ENCODE measurements at regions not wholly inside any gene's neighbourhood (a gene's known extent, or its start where the extent isn't known, plus 50 kb on each side); places are given as distances from the start of the nearest gene placed in this dataset.
A peak's percentile ranks its signal among the peaks of the same experiment; 100 is the strongest.
"Not testable (repeated sequence)": the region's sequence is repeated elsewhere in the genome, so short reads cannot be mapped to it uniquely, and the experiment has no call there.

- DNase-seq, result not testable (repeated sequence)
These were observed 209.3 kb upstream of the PRSS58 start for GRCh38 chr7:142467056-142467655.

DNA sequence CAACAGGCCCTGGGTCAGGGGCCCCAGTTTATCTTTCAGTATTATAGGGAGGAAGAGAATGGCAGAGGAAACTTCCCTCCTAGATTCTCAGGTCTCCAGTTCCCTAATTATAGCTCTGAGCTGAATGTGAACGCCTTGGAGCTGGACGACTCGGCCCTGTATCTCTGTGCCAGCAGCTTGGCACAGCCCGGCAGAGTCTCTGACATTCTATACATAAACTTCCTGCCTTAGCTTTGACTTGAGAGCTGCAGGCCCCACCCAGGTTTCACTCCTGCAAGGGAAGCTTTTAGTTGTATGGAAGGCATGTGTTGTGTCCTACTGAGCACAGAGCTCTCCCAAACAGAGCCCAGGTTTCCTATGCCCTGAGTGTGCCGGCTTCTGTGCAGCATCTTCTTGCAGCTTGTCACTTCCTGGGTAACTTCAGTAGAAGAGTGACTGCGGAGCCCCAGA is 205.6 kb upstream of the PRSS58 start:
- no peak for DNase-seq

GRCh38 chr7:142461437-142461836 is 203.6 kb upstream of the PRSS58 start:
- DNase-seq, result no peak

DNA sequence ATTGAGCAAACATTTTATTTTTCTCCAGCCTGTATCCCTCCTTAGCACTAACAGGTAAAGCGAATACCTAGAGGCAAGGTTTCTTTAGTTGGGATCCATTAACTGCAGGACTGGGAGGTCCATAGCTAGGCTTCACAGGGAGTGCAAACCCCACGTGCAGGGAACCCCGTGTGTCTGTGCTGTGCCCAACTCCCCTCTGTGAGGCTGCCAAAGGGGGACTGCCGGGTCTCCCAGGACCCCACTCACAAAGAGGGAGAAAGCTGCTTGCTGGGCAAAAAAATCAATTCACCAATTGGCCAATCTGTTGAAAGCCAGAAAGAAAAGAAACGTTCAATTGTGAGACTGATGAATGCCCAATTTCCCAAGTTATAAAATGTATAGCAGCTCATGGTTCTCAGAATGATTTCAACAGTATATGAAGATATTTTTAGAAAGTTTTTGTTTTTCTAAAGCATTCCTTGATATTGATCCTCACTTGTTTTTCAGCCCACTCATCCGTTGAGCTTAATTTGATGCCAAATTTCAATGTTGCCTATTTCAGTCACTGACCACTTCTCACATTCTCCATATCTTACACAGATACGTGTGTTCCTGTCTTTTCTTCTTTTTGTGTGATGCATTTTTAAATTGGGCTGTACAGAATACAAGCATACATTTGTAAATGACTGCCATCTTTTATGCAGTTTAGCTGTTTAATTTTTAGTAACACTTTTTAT is 202.7 kb upstream of the PRSS58 start:
- no peak for DNase-seq

GRCh38 chr7:142459551-142459963 is 201.7 kb upstream of the PRSS58 start:
- DNase-seq, result peak; percentile 58

DNA sequence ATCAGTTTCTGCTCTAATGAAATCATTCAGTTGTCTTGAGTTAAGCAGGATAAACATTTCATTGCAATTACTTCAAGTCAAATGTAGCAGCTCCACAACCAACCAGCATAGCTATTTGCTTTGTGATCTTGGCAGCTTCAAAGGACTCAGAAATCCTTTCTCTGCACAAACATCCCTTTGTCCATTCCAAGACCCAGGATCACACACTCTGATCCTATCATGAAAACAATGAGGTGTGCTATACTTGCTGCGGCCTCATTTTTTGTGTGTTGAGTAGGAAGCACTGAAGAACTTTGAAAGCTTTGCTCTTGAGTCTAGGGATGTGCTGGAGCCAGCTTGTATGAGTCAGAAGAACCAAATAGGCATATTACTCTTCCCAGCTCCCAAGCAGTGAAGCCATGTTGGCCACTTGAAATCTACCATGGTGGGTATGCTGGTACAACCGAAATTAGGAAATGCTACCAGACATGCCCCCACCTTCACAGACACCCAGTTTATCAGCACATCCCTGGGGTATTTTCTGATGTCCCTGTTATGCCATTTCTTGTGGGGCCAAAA is 199.4 kb upstream of the PRSS58 start:
- no peak for DNase-seq

DNA sequence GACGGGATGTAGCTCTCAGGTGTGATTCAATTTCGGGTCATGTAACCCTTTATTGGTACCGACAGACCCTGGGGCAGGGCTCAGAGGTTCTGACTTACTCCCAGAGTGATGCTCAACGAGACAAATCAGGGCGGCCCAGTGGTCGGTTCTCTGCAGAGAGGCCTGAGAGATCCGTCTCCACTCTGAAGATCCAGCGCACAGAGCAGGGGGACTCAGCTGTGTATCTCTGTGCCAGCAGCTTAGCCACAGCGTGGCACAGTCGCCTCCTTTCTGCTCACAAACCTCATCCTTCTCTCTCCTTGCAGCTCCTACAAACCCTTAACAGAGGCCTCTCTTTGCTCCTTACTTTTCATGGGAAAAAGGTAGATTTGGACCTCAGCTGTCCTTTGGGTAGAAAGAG is 197.5 kb upstream of the PRSS58 start:
- no peak for DNase-seq

GRCh38 chr7:142454862-142455261 is 197.0 kb upstream of the PRSS58 start:
- no peak for DNase-seq

- DNase-seq, result no peak
These were observed 194.9 kb upstream of the PRSS58 start for GRCh38 chr7:142452791-142453190.

DNA sequence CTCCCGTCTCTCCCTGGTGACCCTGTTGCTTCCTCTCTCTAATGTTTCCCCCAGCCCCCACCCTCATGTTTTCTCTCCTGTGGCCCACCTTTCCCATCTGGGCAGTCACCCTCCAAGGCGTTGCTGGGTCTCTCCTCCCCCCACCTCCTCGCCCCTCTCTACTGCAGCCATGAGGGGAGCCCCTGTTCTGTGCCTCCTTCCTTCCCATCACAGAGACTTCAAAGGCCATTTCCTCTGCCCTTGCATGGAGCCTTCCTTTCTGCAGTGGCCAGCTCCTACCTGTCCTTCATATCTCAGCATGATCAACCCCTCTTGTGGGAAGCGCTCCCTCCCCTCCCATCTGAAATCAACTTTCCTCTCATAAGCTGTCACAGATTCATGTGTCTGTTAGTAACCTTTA is 194.0 kb upstream of the PRSS58 start:
- no peak for DNase-seq

DNA sequence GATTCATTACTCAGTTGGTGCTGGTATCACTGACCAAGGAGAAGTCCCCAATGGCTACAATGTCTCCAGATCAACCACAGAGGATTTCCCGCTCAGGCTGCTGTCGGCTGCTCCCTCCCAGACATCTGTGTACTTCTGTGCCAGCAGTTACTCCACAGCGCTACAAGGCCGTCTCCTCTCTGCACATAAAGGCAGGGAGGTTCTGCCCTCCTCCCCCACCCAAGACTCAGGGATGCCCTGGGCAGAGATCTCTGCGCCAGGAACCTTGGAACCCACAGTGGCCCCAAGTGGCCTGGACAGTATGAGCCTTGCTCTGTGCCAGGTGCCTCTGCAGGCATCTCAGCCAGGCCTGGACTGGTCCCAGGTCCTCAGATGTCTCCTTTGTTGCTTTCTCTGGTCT is 193.4 kb upstream of the PRSS58 start:
- DNase-seq, result no peak

DNA sequence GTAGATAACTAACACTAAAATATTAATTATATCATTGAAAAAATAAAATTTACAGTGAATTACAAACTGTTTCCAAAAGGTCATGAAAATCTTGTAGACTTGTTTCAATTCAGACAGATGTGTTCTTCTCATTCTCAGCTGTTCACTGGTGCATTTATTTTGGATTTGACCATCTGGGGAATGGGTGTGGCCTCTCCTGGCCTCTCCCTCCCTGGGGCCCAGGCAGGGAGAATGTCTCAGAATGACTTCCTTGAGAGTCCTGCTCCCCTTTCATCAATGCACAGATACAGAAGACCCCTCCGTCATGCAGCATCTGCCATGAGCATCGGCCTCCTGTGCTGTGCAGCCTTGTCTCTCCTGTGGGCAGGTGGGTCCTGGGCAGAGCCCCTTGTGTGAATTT is 192.8 kb upstream of the PRSS58 start:
- DNase-seq, result no peak

DNA sequence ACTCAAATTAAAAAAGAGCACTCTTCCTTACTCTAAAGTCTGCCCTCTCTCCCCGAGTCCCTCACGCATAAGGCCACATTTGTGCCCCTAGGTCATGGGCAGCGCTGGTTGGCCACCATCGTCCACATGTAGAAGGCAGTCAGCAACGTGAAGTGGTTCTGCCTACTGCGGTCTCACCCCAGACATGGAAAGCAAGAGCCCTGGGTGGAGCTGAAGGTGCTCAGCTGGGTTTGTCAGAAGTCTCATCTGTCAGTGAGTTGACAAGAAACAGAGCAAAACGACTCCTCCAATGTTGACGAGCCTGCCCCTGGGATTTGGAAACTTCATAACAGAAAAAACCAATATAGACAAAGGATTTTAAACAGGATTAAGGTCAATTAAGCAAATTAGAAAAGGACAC is 192.3 kb upstream of the PRSS58 start:
- no peak for DNase-seq

GRCh38 chr7:142448857-142449256 is 191.0 kb upstream of the PRSS58 start:
- DNase-seq, result not testable (repeated sequence)

- no peak for DNase-seq
These were observed 189.9 kb upstream of the PRSS58 start for GRCh38 chr7:142447762-142448161.

DNA sequence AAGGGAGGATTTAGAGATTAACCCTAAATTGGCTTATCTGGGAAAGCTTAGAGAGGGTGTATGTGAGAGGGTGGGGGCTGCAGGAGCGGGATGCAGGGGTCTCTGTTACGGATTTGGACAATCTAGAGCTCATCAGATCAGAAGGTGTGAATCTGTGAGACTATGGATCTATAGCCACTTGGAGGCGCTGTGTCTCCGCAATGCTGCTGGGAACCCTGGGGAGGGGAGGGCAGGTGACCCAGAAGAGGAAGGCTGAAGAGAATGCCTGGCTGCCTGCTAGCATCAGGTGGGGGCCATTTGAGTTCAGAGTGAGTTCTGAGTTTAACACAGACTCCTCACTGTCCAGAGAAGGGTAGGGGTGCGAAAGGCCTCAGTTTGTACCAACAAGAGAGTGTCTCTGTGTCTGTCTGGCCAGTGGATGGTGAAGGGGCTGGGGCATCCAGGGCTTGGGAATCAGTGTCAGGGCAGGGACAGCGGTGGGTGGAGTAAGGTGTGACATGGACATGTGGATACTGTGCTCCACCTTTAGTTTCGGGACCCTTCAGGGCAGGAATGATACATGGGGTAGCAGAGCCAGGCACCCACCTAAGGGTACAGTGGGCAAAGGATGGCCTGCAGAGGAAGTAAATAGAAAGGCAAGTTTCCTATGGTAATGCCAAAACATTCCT is 187.3 kb upstream of the PRSS58 start:
- no peak for DNase-seq

DNA sequence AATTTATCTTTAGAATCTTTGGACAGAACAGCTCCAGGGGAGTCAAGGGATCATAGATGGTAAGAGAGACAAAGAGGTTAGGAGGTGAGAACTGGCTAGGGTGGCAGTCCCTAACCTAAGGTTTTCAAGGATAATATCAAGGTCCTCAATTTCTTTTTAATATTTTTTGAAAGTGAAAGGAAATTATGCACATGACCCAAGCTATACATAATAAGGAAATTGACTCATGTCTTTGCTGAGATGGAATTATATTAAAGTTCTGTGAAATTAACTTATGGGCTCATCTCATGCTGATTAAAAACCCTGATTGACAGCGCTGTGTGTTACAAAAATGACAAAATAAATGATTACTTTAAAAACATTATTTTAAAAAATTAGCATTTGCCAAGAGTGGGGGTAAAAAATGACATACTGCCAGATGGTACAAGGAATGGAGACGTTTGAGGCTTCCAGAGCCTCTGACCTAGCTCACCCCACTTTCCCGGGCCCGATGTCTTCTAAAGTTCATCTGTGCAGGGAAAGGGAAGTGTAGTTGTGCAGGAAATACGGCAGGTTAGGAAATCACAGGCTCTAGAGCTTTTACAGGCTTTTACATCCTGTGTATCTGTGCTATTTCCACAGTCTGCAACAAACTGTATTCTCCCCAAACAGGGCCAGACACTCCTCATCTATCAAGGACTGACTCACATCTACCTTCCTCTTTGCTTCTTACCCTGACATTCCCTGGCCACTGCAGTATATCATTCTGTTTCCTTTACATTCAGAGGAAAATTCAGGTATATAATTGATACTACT is 185.6 kb upstream of the PRSS58 start:
- DNase-seq, result no peak

GRCh38 chr7:142442396-142442795 is 184.5 kb upstream of the PRSS58 start:
- no peak for DNase-seq

DNA sequence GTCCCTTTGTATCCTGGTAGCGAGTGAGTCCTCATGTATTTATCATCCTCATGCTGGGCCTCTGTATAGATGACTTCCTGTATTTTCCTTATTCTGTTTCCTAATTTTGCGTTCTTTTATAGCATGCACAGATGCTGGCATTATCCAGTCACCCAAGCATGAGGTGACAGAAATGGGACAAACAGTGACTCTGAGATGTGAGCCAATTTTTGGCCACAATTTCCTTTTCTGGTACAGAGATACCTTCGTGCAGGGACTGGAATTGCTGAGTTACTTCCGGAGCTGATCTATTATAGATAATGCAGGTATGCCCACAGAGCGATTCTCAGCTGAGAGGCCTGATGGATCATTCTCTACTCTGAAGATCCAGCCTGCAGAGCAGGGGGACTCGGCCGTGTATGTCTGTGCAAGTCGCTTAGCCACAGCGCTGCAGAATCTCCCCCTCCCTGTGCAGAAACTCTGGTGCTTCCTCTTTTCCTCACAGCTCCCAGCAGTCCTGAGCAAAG is 183.1 kb upstream of the PRSS58 start:
- DNase-seq, result no peak

- DNase-seq, result no peak
These were observed 182.5 kb upstream of the PRSS58 start for GRCh38 chr7:142440219-142440905.

- DNase-seq, result no peak
These were observed 181.9 kb upstream of the PRSS58 start for GRCh38 chr7:142439739-142440138.

DNA sequence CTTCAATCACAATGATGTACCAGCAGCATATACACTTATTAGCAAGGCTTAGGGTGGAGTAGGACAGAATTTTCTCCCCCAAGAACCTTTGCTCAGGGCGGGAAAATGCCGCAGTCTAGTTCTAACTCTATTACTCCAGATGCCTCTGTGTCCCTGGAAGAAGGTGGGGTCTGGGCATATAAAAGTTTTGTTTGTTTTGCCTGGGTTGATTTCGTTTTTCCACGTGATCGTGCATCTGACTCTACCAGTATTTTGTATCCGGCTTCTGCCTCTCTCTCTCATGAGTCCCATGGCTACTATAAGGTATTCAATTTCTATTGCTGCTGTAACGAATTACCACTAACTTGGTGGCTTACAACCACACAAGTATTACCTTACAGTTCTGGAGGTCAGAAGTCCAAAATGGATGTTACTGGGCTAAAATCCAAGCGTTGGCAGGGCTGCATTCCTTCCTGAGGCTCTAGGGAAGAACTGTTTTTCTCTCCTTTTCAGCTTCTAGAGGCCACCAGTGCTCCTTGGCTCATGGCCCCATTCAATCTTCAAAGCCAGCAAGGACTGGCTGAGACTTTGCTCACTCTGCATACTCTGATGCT is 181.2 kb upstream of the PRSS58 start:
- DNase-seq, result no peak

All from retina (tissue), 1 donor.